ENCODE measurements at regions not wholly inside any gene's neighbourhood (a gene's known extent, or its start where the extent isn't known, plus 50 kb on each side); places are given as distances from the start of the nearest gene placed in this dataset.

- Histone ChIP-seq H3K4me2 (replicated peaks; ENCODE audit: extremely low read depth, low read length, poor library complexity, severe bottlenecking) (no peak overlapping the region), H3K36me3 (replicated peaks in 1 of 2; ENCODE audit: control insufficient read depth in 1 of 2, insufficient read depth in 2 of 2, low read length in 2 of 2) (no peaks in the 10 kb centered on the region), H3K9me3 (replicated peaks in 1 of 2; ENCODE audit: control insufficient read depth in 1 of 2, insufficient read depth in 1 of 2, low read length in 2 of 2) (no peaks in the 10 kb centered on the region), H3K9ac (ENCODE audit: insufficient read depth, low read length, poor library complexity, severe bottlenecking) (no peak overlapping the region), H3K27ac (ENCODE audit: low read depth in 1 of 2, low read length in 2 of 2) (no peak overlapping the region), H3K79me2 (ENCODE audit: insufficient read depth, low read length) (no peaks in the 10 kb centered on the region), H3K4me1 (ENCODE audit: control insufficient read depth in 1 of 2, insufficient read depth in 2 of 2, low read length in 2 of 2) (no peaks in the 10 kb centered on the region), H4K20me1 (ENCODE audit: insufficient read depth, low read length) (no peaks in the 10 kb centered on the region), H3K4me3 (replicated peaks in 1 of 3; ENCODE audit: low read depth in 2 of 3, low read length in 3 of 3) (no peak overlapping the region), H2AFZ (ENCODE audit: insufficient read depth, low read depth, low read length, poor library complexity, severe bottlenecking) (no peak overlapping the region), H3K27me3 (ENCODE audit: control insufficient read depth in 2 of 2, insufficient read depth in 2 of 2, low read length in 2 of 2) (no peaks in the 10 kb centered on the region)
- 100% methylated on average over 1 of the region's 1 CpG for WGBS (ENCODE audit: insufficient coverage)
- H3K9me3 Mint-ChIP-seq, result peaks cover 0 to 5% (median 0%) of the 10 kb centered on the region in 7 donors
- intact Hi-C loops (cut with micrococcal nuclease), result no loop called here
- H3K27me3 Mint-ChIP-seq (ENCODE audit: low read depth in 3 of 3), result peaks cover 2 to 3% (median 2%) of the 10 kb centered on the region in 3 donors
- DNase-seq, result no peak
- no peak for TF ChIP-seq CTCF (IDR thresholded peaks at IDR 0.05)
- no peaks in the 10 kb centered on the region for H3K4me1 Mint-ChIP-seq
- H3K27ac Mint-ChIP-seq, result no peak overlapping the region
- H3K4me3 Mint-ChIP-seq, result no peak overlapping the region
- no peaks in the 10 kb centered on the region for H3K36me3 Mint-ChIP-seq
Measured at GRCh38 chr20:11987526-11987925, 69.8 kb downstream of the BTBD3 start.

GRCh38 chr20:11989018-11989771 is 71.5 kb downstream of the BTBD3 start:
- Histone ChIP-seq H3K4me1 (ENCODE audit: control insufficient read depth in 1 of 2, insufficient read depth in 2 of 2, low read length in 2 of 2) (no peaks in the 10 kb centered on the region), H3K27ac (ENCODE audit: low read depth in 1 of 2, low read length in 2 of 2) (no peak overlapping the region), H3K4me2 (replicated peaks; ENCODE audit: extremely low read depth, low read length, poor library complexity, severe bottlenecking) (no peak overlapping the region), H3K79me2 (ENCODE audit: insufficient read depth, low read length) (no peaks in the 10 kb centered on the region), H2AFZ (ENCODE audit: insufficient read depth, low read depth, low read length, poor library complexity, severe bottlenecking) (no peak overlapping the region), H4K20me1 (ENCODE audit: insufficient read depth, low read length) (no peaks in the 10 kb centered on the region), H3K4me3 (replicated peaks in 1 of 3; ENCODE audit: low read depth in 2 of 3, low read length in 3 of 3) (no peak overlapping the region), H3K36me3 (replicated peaks in 1 of 2; ENCODE audit: control insufficient read depth in 1 of 2, insufficient read depth in 2 of 2, low read length in 2 of 2) (no peaks in the 10 kb centered on the region), H3K9ac (ENCODE audit: insufficient read depth, low read length, poor library complexity, severe bottlenecking) (no peak overlapping the region), H3K27me3 (ENCODE audit: control insufficient read depth in 2 of 2, insufficient read depth in 2 of 2, low read length in 2 of 2) (no peaks in the 10 kb centered on the region), H3K9me3 (replicated peaks in 1 of 2; ENCODE audit: control insufficient read depth in 1 of 2, insufficient read depth in 1 of 2, low read length in 2 of 2) (peaks cover 0 to 3% of the 10 kb centered on the region in 2 donors)
- 92% methylated on average over 3 of the region's 7 CpGs for WGBS (ENCODE audit: insufficient coverage)
- Mint-ChIP-seq H3K4me3 (no peak overlapping the region), H3K9me3 (peaks cover 0 to 5% (median 2%) of the 10 kb centered on the region in 7 donors), H3K4me1 (no peaks in the 10 kb centered on the region), H3K36me3 (no peaks in the 10 kb centered on the region), H3K27me3 (ENCODE audit: low read depth in 3 of 3) (peaks cover under 1 to 3% (median 2%) of the 10 kb centered on the region in 3 donors), H3K27ac (no peak overlapping the region)
- intact Hi-C loops (cut with micrococcal nuclease), result no loop called here
- no peak for DNase-seq
- TF ChIP-seq CTCF (IDR thresholded peaks at IDR 0.05), result no peak

All from CD14-positive monocyte (primary cell).